ENCODE measurements at regions not wholly inside any gene's neighbourhood (a gene's known extent, or its start where the extent isn't known, plus 50 kb on each side); places are given as distances from the start of the nearest gene placed in this dataset.

DNA sequence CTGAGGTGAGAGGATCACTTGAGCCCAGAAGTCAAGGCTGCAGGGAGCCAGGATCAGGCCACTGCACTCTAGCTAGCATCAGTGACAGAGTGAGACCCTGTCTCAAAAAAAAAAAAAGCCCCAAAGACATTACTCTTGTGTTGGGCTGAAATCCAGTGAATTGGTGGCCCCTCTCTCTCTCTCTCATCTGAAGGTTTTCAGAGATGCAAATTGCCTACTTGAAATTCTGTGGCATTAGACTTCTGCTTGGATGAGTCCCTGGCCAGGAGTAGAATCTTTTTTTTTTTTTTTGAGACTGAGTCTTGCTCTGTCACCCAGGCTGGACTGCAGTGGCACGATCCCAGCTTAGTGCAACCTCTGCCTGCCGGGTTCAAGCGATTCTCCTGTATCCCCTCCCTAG lies 112.0 kb upstream of the ATF7IP start:
- TF ChIP-seq GATA3 (IDR thresholded peaks at IDR 0.05; ENCODE audit: low read depth, low read length) (no peak), GATA2 (IDR thresholded peaks at IDR 0.05; ENCODE audit: low read depth, low read length) (no peak)

DNA sequence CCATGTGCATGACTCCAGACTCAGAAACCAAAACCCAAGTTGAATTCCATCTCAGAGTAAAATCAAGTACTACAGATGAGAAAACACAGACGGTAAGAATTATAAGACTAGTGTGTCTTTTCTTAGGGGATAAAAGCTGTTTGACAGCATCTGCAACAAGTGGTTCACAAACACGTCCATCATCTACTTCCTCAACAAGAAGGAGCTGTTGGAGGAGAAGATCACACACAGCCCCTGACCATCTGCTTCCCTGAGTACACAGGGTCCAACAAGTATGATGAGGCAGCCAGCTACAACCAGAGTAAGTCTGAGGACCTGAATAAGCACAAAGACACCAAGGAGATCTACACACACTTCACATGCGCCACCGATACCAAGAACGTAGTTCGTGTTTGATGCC lies 110.7 kb upstream of the ATF7IP start:
- TF ChIP-seq GATA3 (IDR thresholded peaks at IDR 0.05; ENCODE audit: low read depth, low read length) (no peak), GATA2 (IDR thresholded peaks at IDR 0.05; ENCODE audit: low read depth, low read length) (no peak)

DNA sequence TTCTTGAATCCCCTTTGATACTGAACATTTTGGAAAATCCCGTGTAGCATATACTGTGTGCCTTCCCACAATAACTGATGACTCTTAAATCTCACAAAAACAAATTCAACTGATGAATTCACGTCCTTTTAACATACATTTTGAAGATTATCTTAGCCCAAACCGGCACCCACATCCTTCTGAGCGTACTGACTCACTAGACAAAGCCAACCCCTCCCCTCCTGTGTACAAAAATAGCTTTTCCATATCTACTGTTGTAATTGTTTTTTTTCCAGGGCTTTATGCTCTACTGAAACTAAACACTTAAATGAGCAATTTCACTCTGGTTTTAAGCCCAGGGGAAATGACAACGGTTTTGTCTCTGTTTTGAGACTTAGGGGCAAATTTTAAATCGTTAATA lies 109.4 kb upstream of the ATF7IP start:
- no peak for TF ChIP-seq GATA2 (IDR thresholded peaks at IDR 0.05; ENCODE audit: low read depth, low read length)
- TF ChIP-seq GATA3 (IDR thresholded peaks at IDR 0.05; ENCODE audit: low read depth, low read length): no peak

DNA sequence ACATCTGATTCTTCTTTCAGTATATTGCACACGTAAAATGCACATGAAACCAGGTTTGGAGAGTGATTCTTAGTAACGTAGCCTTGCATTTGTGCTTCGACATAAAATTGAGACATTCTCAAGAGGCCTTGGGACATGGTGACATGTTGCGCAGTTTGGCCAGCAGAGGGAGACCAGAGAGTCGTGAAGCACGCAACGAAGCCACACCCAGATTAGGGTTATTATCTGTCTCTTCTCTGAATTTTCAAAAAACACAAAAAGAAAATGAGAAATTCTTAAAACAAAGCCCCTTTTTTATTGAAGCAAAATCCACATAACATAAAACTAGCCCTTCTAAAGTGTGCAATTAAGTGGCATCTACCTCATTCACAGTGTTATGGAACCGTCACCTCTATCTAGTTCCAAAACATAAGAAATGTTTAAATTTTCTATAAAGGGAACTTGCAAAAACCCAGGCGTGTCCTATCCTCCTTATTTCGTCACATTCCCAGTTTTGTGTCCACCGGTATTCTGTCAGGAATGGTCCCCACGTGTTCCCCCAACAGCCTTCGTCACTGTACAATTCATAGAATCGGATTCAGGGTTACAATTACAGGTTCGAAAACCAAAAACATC lies 108.8 kb upstream of the ATF7IP start:
- TF ChIP-seq GATA2 (IDR thresholded peaks at IDR 0.05; ENCODE audit: low read depth, low read length) (no peak), GATA3 (IDR thresholded peaks at IDR 0.05; ENCODE audit: low read depth, low read length) (no peak)

DNA sequence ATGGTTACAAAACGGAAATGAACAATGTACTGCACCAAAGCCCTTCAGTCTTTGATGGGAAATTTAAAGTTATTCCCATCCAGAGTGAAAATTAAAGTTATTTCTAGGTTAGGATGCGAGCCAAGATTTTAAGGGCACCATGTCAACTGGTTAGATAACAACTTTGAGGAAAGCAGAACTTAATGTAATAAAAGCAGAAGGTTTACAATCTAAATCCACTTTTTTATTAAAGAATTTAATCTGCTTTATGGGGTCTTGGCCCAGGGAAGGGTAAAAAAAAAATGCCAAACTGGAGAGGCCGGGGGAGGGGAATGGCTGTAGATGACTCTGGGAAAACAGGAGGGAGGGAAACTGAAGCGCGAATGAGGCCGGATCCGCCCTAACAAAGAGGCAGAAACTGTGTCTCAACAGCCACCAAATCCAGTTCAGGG lies 108.2 kb upstream of the ATF7IP start:
- TF ChIP-seq GATA2 (IDR thresholded peaks at IDR 0.05; ENCODE audit: low read depth, low read length): no peak
- no peak for TF ChIP-seq GATA3 (IDR thresholded peaks at IDR 0.05; ENCODE audit: low read depth, low read length)

DNA sequence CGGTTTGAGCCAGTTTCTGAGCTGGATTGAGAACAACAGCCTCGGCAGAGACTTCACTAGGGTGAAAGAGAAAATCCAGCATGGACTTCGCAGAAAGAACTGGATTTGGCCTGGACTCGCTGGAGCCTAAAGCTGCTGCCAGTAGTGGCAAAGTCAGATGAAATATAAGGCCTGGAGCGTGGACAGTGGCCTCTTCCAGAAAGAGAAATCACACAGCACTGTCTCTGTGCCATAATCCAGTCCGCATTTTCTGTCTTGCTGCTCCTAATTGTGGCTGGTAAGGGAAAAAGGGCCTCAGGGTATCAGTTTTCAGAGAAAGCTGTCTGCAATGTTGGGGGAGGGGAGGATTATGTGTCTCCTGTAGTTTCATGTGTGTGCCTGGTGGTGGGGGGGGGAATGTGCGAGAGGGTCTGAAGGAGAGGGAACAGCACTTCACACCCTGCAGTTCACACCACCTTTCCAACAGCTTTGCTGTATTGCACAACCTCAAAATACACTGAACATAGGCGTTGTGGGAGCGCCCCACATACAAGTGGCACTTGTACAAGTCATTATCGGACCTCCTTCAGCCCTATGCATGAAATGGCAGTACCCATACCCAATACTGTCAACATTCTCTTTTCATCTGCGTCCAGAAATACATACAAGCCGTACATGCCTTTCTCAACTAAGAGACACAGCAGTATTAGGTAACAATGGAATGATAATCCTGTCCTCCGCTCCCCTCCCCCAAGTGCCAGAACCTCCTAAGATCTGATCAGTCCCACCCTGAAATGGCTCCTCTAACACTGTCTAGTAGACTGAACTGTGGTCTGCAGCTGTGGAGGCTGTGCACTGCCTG lies 107.5 kb upstream of the ATF7IP start:
- TF ChIP-seq GATA2 (IDR thresholded peaks at IDR 0.05; ENCODE audit: low read depth, low read length) (peak; percentile 17; the same call in 1 of the 2 replicates), GATA3 (IDR thresholded peaks at IDR 0.05; ENCODE audit: low read depth, low read length) (no peak)

- TF ChIP-seq GATA2 (IDR thresholded peaks at IDR 0.05; ENCODE audit: low read depth, low read length): no peak
- no peak for TF ChIP-seq GATA3 (IDR thresholded peaks at IDR 0.05; ENCODE audit: low read depth, low read length)
Measured at GRCh38 chr12:14258575-14258940, 106.9 kb upstream of the ATF7IP start.

DNA sequence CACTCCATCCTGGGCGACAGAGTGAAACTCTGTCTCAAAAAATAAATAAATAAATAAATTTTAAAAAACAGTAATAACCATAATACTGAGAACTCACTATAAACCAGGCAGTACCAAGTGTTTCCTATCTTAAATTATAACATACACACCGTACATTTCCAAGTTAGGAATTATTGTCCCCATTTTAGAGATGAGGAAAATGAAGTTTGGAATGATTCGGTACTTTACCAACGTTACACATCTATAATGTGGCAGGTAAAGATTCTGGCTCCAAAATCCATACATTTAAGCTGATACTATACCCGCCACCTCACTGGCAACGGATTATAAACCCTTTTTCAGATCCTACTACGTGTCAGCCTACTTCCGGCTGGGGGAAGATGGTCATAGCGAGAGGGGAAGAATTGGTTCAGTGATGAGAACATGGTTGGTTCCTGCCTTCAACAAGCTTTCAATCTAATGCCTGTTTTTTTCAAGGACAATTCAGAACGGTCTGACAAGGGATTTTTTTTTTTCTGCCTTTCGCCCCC lies 105.9 kb upstream of the ATF7IP start:
- TF ChIP-seq GATA3 (IDR thresholded peaks at IDR 0.05; ENCODE audit: low read depth, low read length) (no peak), GATA2 (IDR thresholded peaks at IDR 0.05; ENCODE audit: low read depth, low read length) (no peak)

DNA sequence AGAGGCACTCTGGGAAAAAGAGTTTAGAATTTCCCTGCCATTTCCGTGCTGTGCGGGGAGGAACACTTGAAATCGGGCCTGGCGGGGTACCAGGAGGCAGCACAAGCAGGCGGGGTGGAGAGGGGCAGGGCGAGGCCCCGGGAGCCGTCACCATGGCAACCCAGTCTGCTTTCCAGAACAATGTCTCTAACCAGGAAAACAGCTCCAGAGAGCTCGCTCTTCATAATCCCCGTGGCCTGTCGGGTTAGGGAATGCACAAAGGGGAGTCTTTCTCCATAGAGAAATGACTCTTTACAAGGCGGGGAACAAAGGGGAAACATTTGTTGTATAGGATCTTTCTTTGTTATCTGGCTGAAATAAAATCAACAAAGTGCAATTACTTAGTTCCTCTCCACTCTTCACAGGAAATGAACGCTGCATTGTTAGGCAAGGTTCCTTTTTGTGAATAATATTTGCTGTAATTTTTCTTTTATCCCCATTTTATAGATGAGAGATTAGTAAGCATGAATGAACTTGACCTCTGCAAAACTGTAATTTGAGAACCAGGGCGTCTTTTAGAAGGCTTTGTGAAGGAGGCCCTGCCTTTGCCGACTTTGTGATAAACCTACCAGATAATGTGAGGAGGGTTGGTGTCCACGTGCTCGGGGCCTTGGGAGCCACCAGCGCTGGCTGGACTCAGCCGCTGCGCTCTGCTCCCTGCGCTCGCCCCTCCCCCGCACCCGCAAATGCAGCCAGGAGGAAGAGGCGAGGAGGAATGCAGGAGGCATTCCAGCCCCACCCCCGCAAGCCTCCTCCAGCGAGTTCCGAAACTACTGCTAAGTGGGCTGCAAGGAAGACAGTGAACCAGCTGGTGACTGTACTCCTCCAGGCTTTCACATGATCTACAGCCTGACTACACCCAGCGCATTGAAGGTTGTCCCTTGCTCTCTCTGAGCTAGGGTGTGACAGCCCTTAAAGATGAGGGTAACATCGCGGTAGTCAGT lies 105.2 kb upstream of the ATF7IP start:
- no peak for TF ChIP-seq GATA3 (IDR thresholded peaks at IDR 0.05; ENCODE audit: low read depth, low read length)
- TF ChIP-seq GATA2 (IDR thresholded peaks at IDR 0.05; ENCODE audit: low read depth, low read length): no peak

DNA sequence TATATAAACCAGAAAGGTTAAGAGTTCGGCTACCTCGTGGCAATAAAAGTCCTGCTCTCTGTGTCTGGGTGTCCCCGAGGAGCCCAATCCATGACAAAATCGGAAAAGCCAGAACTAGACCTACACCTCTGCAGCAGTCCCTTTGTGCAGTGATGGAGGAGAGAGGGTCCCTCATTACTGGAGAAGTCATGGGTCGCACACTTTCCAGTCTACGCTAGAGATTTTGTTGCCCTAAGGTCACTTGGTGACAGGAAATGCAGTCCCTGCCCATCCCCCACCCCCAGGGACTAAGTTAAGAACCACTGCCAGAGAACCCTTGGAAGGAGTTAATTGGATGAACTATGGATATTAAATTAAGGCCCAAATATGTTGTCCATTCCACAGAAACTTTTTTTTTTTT lies 104.4 kb upstream of the ATF7IP start:
- no peak for TF ChIP-seq GATA3 (IDR thresholded peaks at IDR 0.05; ENCODE audit: low read depth, low read length)
- no peak for TF ChIP-seq GATA2 (IDR thresholded peaks at IDR 0.05; ENCODE audit: low read depth, low read length)

GRCh38 chr12:14261861-14262260 lies 103.6 kb upstream of the ATF7IP start:
- no peak for TF ChIP-seq GATA3 (IDR thresholded peaks at IDR 0.05; ENCODE audit: low read depth, low read length)

GRCh38 chr12:14262771-14263511 lies 102.5 kb upstream of the ATF7IP start:
- no peak for TF ChIP-seq GATA2 (IDR thresholded peaks at IDR 0.05; ENCODE audit: low read depth, low read length)
- no peak for TF ChIP-seq GATA3 (IDR thresholded peaks at IDR 0.05; ENCODE audit: low read depth, low read length)

GRCh38 chr12:14263742-14264141 lies 101.7 kb upstream of the ATF7IP start:
- TF ChIP-seq GATA3 (IDR thresholded peaks at IDR 0.05; ENCODE audit: low read depth, low read length) (no peak), GATA2 (IDR thresholded peaks at IDR 0.05; ENCODE audit: low read depth, low read length) (no peak)
